ENCODE measurements at regions not wholly inside any gene's neighbourhood (a gene's known extent, or its start where the extent isn't known, plus 50 kb on each side); places are given as distances from the start of the nearest gene placed in this dataset.

DNA sequence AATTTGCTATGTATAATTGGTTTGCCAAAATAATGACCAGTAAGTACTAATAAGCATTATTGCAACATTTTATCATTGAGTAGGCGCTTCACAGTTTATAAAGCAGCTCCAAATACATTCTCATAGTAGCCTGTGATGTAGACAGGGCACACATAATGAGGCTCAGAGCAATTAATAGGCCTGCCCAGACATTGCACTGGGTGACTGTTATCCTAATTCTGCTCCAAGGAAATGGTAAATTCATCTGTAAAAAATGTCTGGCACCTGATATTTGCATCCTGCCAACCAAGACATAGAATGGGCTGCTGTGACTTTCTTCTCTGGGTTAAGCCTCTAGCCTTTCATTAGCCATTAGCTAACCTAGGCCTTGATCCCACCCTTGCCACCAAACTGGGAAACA lies 97.6 kb downstream of the SEM1 start:
- TF ChIP-seq, protein P1, sequence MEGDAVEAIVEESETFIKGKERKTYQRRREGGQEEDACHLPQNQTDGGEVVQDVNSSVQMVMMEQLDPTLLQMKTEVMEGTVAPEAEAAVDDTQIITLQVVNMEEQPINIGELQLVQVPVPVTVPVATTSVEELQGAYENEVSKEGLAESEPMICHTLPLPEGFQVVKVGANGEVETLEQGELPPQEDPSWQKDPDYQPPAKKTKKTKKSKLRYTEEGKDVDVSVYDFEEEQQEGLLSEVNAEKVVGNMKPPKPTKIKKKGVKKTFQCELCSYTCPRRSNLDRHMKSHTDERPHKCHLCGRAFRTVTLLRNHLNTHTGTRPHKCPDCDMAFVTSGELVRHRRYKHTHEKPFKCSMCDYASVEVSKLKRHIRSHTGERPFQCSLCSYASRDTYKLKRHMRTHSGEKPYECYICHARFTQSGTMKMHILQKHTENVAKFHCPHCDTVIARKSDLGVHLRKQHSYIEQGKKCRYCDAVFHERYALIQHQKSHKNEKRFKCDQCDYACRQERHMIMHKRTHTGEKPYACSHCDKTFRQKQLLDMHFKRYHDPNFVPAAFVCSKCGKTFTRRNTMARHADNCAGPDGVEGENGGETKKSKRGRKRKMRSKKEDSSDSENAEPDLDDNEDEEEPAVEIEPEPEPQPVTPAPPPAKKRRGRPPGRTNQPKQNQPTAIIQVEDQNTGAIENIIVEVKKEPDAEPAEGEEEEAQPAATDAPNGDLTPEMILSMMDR (IDR thresholded peaks at IDR 0.05; ENCODE audit: low read depth, low read length) = no peak
- TF ChIP-seq EZH2phosphoT487 (IDR thresholded peaks at IDR 0.05; ENCODE audit: low read depth) = no peak
